IPS DF 6.9 (cell line): ENCODE measurements at regions not wholly inside any gene's neighbourhood (a gene's known extent, or its start where the extent isn't known, plus 50 kb on each side); places are given as distances from the start of the nearest gene placed in this dataset.

Experiments
- DNase-seq: peaks from one replicate; pipeline ENCODE4 v3.0.0-alpha.2; 2013; ENCODE audit warnings: low read depth, low spot score
- H3K27ac ChIP-seq: one replicate; pipeline ENCODE4 v1.5.1; 2013; ENCODE audit warnings: low read length, control low read depth
- H3K27me3 ChIP-seq: 2 replicates; pipeline ENCODE4 v1.6.1; 2013; ENCODE audit warnings: mild to moderate bottlenecking, low read length; ENCODE audit not compliant: control insufficient read depth, insufficient read depth
- H3K36me3 ChIP-seq: 2 replicates; pipeline ENCODE4 v1.6.1; 2013; ENCODE audit warnings: low read length; ENCODE audit not compliant: control insufficient read depth, insufficient read depth
- H3K4me1 ChIP-seq: 2 replicates; pipeline ENCODE4 v1.6.1; 2013; ENCODE audit warnings: low read length; ENCODE audit not compliant: control insufficient read depth, insufficient read depth
- H3K4me3 ChIP-seq: 2 replicates; pipeline ENCODE4 v1.5.1; 2013; ENCODE audit warnings: mild to moderate bottlenecking, low read length
- H3K9me3 ChIP-seq: 2 replicates; pipeline ENCODE4 v1.6.1; 2013; ENCODE audit warnings: low read length, inconsistent platforms; ENCODE audit not compliant: control insufficient read depth, insufficient read depth
- WGBS: extraction: QIAGEN DNeasy Blood & Tissue Kit; methylation state at CpG from one replicate; pipeline ENCODE4 v1.1.7; 2013; ENCODE audit warnings: mixed read lengths, missing lambda C conversion rate; ENCODE audit not compliant: insufficient read length, insufficient coverage; 5-methylcytosine and 5-hydroxymethylcytosine counted together

DNA sequence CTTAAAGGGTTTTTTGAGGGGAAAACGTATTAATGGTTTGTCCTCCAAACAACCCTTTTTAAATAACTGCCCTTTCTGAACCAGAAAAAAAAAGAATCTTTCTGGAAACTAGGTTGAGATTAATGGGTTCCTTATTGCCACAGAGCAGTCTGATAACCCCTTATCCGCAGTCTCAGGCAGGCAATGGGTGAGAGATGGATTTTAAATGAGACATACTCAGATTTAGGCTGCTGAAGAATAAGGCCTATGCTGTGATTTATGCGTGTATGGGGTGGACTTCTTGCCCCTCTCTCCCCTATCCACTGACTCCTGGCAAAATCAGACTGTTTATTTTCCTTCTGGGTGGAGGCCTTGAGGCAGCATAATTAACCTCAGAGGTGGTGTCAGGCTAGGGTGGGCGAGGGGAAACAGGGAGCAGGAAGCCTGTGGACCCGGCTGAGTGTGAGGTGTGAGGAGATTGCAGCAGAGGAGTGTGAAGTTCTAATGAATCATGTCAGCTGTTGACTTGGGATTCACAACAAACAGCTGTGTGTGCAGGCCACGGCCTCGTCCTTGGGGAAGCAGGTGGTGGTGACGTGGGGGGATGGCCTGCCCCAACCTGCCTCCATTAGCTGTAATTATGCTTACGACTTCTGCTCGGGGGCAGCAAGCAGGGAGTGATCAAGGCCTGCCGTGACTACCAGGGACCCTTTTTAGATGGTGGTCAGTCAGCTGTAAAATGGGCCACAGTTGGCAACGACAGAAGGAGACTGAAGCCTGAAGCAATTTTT, 196.4 kb downstream of the SEMA6A start:
- Histone ChIP-seq H3K36me3 (no peaks in the 10 kb centered on the region), H3K27me3 (no peaks in the 10 kb centered on the region), H3K4me1 (peaks cover 1% of the 10 kb centered on the region; the same call in 1 of the 2 replicates), H3K4me3 (no peak overlapping the region), H3K27ac (no peak overlapping the region), H3K9me3 (no peaks in the 10 kb centered on the region)
- no peak for DNase-seq
- WGBS = no CpG with 5 or more reads among the region's 12 CpGs

DNA sequence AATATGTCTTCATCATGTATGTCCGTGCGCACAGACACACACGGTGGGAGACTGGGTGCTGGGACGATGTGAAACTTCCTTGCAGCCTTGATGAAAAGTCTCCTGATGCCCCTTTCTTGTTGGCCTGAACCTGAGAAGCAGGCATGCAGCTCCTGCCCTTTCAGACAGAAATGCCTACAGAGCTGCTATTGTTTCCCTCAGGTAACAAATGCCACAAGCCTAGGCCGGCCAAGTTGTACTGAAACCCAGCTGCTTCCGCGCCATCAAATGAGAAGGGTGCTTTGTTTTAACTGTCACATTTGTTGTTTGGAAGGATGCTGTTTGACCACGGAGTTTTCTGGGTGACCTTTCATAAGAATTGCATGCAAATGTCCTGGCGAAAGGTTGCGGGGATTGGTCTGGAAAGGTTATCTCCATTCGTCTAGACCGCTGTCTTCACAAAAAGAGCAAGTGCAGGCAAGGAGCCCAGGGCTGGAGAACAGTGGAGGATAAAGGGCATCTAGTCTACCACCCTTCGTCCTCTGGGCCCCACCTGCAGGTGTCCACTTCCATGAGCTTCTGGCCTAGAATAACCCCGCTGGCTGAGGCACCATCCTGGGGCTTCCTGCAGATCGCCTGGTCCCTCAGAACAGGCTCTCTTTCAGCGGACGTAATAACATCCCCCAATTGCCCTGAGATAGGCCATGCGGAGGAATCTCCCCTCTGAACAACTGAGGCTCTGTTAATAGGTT, 197.2 kb downstream of the SEMA6A start:
- Histone ChIP-seq H3K4me3 (no peak overlapping the region), H3K9me3 (no peaks in the 10 kb centered on the region), H3K4me1 (peaks cover 1% of the 10 kb centered on the region; the same call in 1 of the 2 replicates), H3K36me3 (no peaks in the 10 kb centered on the region), H3K27me3 (no peaks in the 10 kb centered on the region), H3K27ac (no peak overlapping the region)
- no CpG with 5 or more reads among the region's 18 CpGs for WGBS
- DNase-seq = no peak

DNA sequence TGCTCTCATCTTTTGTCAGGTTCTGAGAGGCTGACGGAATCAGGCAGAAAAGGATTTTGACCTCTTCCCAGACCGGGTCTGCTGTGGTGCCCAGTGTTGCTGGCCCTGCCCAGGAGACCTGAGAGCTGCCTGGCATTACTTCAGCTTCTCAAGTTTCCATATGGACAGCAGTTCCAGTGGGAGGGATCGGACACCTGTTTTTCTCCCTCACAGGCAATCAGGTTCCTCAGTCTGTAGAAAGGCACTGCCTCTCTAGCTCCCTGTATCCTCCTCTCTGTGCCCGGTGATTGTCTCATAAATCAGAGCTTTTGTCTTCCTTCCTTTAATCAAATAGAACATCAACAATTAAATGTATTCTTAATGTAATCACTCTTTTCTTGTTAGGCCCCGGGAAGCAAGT, 198.7 kb downstream of the SEMA6A start:
- H3K4me1 ChIP-seq = peaks cover 1% of the 10 kb centered on the region; the same call in 1 of the 2 replicates
- no peak overlapping the region for H3K27ac ChIP-seq
- no peak overlapping the region for H3K4me3 ChIP-seq
- no CpG with 5 or more reads among the region's 5 CpGs for WGBS
- no peaks in the 10 kb centered on the region for H3K36me3 ChIP-seq
- no peaks in the 10 kb centered on the region for H3K27me3 ChIP-seq
- H3K9me3 ChIP-seq = no peaks in the 10 kb centered on the region
- DNase-seq = no peak

DNA sequence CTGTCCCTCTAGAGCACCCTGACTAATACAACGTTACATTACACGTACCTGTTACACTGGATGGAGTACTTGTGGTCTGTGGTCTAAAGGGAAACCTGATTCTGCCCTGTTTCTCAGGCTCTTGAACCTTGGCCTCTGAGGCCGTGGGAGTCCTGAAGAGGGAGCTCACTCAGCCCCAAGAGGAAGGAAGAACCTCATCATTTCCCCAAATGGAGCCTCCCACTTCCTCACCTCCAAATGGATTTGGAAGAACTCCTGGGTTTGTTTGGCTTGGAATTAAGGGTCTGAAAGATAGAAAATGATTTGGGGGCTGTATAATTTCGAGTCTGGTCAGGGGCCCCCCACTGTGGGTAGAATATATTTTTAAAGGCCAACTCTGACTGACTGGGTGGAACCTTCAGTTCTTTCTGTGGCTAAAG, 200.2 kb downstream of the SEMA6A start:
- Histone ChIP-seq H3K9me3 (no peaks in the 10 kb centered on the region), H3K4me3 (no peak overlapping the region), H3K27ac (no peak overlapping the region), H3K4me1 (peaks cover 1% of the 10 kb centered on the region; the same call in 1 of the 2 replicates), H3K36me3 (no peaks in the 10 kb centered on the region), H3K27me3 (no peaks in the 10 kb centered on the region)
- WGBS = no CpG with 5 or more reads among the region's 4 CpGs
- no peak for DNase-seq

DNA sequence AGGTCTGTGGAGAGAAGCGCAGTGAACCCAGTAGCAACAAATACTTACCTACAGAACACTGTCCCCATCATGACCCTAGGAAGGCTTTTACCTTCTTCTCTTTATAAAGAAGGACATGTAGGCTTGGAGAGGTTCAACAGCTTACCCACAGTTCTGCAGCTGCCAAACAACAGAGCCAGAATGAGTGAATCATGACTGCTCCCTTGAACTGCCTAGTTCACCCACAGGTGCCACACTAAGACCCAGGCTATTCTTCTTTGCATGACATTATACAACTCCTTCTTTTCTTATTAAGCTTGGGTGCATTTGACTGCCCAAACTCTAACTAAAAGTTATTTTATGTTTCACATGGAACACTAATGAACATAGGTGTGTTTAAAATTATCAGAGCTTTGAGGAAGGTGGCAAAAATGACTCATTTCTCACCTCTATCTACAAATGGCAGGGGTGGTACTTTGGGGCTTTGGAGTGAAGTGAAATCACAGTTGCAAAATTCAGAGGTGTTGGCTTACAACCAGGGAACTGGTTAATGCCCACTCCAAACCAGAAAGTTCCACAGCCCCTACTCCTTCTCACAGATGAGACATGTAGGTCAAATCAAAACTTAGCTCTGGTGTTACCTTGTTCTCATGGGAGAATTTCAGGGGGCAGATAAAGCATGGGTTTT, 201.6 kb downstream of the SEMA6A start:
- H3K36me3 ChIP-seq = no peaks in the 10 kb centered on the region
- no peaks in the 10 kb centered on the region for H3K9me3 ChIP-seq
- no CpG with 5 or more reads among the region's 1 CpG for WGBS
- no peak for DNase-seq
- H3K27me3 ChIP-seq = no peaks in the 10 kb centered on the region
- no peak overlapping the region for H3K4me3 ChIP-seq
- peaks cover 1% of the 10 kb centered on the region; the same call in 1 of the 2 replicates for H3K4me1 ChIP-seq
- H3K27ac ChIP-seq = no peak overlapping the region

DNA sequence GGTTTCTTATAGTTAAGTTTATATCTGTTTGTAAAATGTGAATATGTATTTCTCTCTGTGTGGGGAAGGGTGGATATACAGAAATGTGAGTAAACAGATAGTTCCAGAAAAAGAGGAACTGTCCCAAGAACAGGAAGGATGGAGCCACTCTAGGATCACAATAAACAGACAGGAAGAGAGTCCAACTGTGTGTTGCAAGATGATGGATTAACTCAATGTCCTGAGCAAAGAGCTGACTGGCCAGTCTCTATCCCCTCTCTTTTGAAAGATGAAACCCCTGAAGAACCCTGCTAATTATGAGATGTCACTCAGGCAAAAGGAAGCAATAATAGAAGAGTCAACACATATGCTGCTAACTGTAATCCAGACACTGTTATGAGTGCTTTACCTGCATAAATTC, 202.7 kb downstream of the SEMA6A start:
- Histone ChIP-seq H3K27ac (no peak overlapping the region), H3K4me1 (peaks cover 1% of the 10 kb centered on the region; the same call in 1 of the 2 replicates), H3K9me3 (no peaks in the 10 kb centered on the region), H3K27me3 (no peaks in the 10 kb centered on the region), H3K4me3 (no peak overlapping the region), H3K36me3 (no peaks in the 10 kb centered on the region)
- DNase-seq = no peak

DNA sequence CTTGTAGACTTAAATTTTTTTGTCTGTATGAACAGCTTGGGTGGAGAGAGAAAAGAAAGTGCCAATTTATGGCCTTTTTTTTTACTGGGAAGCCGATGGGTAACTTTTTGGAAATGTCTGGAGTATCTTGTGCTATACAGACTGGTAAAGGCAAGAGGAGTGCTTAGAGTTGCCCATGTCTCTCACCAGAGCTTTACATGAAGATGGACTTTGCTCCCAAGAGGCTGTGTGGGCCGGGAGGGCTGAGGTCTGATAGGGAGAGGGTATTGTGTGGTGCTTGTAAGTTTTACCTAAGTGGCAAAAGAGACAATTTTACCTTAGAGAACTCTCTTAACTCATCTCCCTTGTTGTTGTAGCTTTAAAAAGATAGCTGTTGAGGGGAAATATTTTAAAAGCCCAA, 203.2 kb downstream of the SEMA6A start:
- Histone ChIP-seq H3K36me3 (no peaks in the 10 kb centered on the region), H3K9me3 (no peaks in the 10 kb centered on the region), H3K27me3 (no peaks in the 10 kb centered on the region), H3K4me1 (peaks cover 1% of the 10 kb centered on the region; the same call in 1 of the 2 replicates), H3K4me3 (no peak overlapping the region), H3K27ac (no peak overlapping the region)
- WGBS = no CpG with 5 or more reads among the region's 2 CpGs
- no peak for DNase-seq

DNA sequence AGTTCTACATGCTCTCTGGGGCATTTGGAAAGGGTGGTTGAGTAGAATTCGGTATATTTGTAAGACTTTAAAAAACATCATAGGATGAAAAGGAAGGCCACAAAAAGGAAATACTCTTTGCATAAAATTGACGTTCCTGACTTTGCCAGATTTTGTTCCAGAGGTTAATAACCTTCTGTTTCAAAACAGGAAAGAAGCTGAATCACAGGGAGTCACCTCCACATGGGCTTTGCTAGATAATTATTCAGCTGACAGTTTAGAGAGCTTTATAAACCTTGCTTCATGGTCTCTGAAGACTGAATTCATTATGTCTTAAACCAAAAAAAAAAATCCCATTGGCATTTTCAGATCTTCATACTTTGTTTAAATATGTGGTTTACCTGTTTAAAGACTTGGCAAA, 203.7 kb downstream of the SEMA6A start:
- no peak for DNase-seq
- peaks cover 1% of the 10 kb centered on the region; the same call in 1 of the 2 replicates for H3K4me1 ChIP-seq
- no peaks in the 10 kb centered on the region for H3K9me3 ChIP-seq
- H3K36me3 ChIP-seq = no peaks in the 10 kb centered on the region
- no peak overlapping the region for H3K4me3 ChIP-seq
- no peak overlapping the region for H3K27ac ChIP-seq
- WGBS = no CpG with 5 or more reads among the region's 2 CpGs
- H3K27me3 ChIP-seq = no peaks in the 10 kb centered on the region

DNA sequence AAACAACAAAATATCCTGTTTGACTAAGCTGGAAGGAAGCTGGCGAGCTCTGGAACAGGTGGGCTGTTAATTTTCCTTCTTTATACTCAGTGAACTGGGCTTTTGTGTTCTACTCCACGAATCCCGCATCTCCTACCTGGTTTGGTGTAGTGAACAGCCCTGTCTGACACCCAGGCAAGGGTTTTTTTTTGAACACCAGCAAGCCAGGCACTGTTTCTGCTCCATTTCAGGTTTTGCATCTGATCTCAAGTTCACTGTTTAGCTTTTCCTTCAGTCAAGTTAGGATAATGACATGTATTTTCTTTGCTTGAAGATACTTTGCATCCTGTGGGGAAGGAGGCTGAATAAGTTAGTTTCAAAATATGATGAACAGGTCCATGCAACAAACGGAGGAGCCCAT, 204.5 kb downstream of the SEMA6A start:
- H3K27me3 ChIP-seq = no peaks in the 10 kb centered on the region
- DNase-seq = no peak
- no peak overlapping the region for H3K4me3 ChIP-seq
- H3K36me3 ChIP-seq = no peaks in the 10 kb centered on the region
- H3K27ac ChIP-seq = no peak overlapping the region
- H3K4me1 ChIP-seq = peaks cover 2% of the 10 kb centered on the region; the same call in 1 of the 2 replicates
- H3K9me3 ChIP-seq = no peaks in the 10 kb centered on the region
- no CpG with 5 or more reads among the region's 4 CpGs for WGBS

DNA sequence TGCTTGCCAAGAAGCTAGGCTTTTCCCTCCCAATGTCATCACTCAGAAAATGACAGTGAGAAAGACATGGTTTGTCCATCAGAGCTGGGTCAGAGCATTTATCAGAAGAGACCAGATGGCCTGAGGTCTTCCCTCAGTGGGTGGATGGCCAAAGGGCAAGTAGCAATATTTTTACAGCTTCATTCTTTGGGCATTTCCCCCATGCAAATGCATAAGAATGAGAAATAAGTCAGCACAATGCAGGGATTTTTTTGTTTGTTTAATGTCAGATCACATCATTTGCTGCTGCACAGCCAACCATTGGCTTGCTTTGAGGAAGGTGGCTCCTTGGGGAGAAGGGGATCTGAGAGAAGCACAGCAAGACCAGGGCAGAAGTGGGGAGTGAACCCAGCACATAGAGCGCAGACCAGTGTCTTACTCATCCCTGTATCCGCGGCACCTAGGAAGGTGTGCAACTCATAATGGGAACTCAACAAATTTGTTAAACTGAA, 209.6 kb downstream of the SEMA6A start:
- H3K9me3 ChIP-seq = no peaks in the 10 kb centered on the region
- H3K27ac ChIP-seq = no peak overlapping the region
- H3K4me3 ChIP-seq = no peak overlapping the region
- H3K4me1 ChIP-seq = peaks cover 4% of the 10 kb centered on the region; the same call in 1 of the 2 replicates
- no peaks in the 10 kb centered on the region for H3K27me3 ChIP-seq
- DNase-seq = no peak
- no peaks in the 10 kb centered on the region for H3K36me3 ChIP-seq
- WGBS = no CpG with 5 or more reads among the region's 3 CpGs
